NCI-H1417 treated with DMSO at 0.1 percent for 48 hours (cell line): ENCODE measurements at regions not wholly inside any gene's neighbourhood (a gene's known extent, or its start where the extent isn't known, plus 50 kb on each side); places are given as distances from the start of the nearest gene placed in this dataset.

Experiments used
- DNase-seq: peaks from one replicate; lab custom pipeline; 2025; lab: John Stamatoyannopoulos, UW

- no peak for DNase-seq
Measured at GRCh38 chr2:74735009-74735408, 81.0 kb downstream of the SEMA4F start.

- peak; percentile 48 for DNase-seq
Measured at GRCh38 chr2:74735564-74735963, 81.5 kb downstream of the SEMA4F start.

DNA sequence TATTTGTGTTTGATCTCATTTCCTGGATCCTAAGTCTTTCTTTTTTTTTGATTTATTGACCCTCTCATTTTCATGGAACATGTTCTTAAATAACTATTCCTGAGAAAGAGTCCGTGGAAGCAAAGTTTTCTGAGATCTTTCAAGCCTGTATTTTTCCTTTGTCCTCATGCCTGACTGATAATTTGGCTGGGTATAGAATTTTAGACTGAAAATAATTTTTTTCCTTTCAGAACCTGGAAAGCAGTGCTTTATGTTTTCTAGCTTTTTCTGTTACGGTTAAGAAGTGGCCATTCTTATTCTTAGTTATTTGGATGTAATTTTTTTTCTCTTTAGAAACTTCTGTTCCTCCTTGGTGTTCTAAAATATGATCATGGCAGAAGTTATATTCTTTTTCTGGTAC, 82.5 kb downstream of the SEMA4F start:
- DNase-seq: no peak

GRCh38 chr2:74738586-74738985, 84.5 kb downstream of the SEMA4F start:
- no peak for DNase-seq

DNA sequence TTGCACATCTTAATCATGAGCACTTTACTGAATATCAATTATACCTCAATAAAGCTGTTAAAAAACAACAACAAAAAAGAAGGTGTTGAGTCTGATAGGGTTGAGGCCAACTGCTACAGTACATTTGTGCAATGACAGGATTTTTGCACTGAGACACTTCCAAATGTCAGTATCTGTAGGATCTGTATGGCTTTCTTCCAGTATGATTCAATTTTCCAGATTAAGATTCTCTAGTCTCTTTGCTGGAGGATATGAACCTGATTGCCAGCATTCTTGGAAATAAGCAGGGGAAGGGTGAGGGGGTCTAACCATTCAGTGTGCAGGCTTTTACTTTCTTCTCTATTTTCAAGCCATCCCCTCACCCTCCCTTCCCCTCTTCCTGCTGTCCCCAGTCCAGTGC, 85.1 kb downstream of the SEMA4F start:
- DNase-seq: no peak

- DNase-seq: no peak
Measured at GRCh38 chr2:74739733-74740241, 85.7 kb downstream of the SEMA4F start.

- DNase-seq: no peak
Measured at GRCh38 chr2:74740395-74740740, 86.3 kb downstream of the SEMA4F start.

DNA sequence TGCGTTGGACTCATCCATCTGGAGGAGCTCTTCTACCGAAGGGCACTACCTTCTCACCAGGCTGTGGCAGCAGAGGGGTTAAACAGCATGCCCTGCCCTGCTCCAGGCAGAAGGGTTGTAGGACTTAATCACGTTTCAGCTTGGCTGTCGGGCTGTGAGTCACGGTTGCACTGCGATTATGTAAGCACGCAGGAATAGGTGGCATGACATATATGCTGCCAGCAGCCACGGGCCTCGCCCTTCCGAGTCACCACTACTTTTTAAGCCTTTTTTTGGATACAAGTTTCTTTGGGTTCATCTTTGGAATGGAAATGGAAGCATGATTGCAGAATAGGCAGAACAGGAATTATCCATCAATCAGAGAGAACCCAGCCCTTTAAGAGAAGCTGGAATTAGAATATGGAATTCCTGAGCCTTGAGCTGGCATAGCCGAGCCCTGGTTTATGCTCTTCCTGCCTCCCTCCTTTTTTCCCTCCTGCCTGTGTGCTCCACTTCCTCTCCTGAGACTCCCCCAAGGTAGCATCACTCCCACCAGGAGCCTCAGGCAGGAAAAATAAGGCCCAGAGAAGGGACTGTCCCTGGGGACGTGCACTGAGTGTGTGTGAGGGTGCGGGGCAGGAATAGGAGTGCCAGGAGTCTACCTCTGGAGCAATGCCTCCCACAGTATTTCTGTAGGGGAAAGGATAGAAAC, 86.8 kb downstream of the SEMA4F start:
- no peak for DNase-seq

GRCh38 chr2:74741629-74742028, 87.6 kb downstream of the SEMA4F start:
- no peak for DNase-seq

DNA sequence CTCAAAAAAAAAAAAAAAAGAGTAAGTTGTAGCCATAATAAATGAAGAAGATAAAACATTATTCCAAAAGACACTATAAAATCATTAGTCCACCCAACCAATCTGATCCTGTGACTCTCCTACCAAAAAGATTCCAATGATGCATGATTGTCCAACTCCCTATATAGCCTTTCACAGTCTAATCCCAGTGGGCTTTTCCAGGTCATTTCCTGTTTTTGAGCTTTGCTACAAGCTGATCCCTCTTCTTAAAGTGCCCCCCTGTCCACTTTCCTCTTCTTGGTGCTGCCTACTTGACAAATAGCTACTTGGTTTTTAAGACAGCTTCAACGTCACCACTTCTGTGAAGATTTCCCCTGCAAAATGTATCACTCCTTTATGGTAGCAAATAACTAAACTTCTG, 88.4 kb downstream of the SEMA4F start:
- no peak for DNase-seq

DNA sequence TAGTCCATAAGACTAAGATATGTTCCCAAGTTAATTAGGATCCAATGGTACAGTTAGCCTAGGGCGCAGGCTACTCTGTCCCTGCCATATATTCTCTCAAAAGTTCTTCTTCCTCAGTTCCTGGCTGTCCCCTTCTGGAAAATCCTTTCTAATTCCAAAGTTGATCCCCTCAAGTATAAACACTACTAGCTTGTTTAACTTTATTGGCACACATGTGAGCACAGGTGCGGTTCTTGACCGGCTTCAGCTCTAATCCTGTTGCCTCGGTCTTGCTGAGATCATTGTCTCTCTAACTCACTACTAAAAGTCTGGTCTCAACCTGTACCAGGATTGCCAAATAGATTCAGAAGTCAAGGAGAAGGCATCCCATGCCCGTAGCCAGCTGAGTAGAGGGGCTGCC, 89.0 kb downstream of the SEMA4F start:
- no peak for DNase-seq

DNA sequence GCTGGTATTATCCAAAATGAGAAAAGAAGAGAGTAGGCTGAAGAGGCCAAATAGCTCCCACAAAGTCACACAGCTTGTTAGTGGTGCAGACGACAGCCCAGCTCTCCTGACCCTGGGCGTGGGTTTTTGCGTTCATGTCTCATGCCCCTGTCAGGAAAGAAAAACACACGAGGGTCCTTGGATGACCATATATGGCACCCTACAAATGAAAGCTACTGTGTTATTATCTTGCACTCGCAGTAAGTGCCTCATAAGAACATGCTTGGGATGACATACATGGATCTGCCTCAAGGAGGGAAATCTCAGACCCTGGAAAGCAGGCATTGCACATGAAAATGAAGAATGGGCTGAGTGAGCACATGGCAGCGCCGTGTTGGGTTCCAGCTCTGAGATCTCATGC, 89.7 kb downstream of the SEMA4F start:
- no peak for DNase-seq

DNA sequence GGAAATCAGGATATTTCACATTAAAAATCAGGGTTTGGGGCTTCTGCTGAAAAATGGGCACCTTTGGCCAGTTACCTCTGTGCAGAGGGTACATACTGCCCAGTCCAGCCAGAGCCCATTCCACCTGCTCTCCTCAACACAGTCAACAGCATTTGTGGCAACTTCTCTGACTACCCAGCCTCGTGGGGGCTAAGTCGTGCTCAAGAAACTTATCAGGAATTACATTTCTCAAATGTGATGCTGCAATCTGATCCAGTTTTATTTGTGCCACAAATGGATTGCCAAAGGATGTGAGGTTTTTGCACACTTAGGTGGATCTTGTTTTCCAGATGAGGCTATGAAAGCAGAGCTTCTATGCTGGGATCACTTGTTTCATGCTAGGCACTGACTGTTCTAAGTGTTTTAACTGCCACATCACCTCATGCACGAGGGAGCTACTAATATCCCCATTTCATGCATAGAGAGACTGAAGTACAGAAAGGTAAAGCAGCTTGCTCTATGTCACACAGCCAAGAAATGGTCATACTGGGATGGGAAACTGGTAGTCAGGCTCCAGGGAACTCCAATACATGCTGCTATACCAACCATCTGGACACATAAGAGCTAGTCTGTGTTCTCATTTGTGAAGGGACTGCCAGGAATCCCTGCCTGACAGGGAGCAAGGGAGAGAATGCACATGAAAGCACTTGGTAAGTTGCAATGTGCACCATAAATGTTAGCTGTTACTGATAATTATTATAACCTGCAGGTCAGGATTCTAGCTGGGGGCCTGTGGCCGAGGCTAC, 89.0 kb upstream of the HK2 start:
- DNase-seq: no peak

- no peak for DNase-seq
Measured at GRCh38 chr2:74745766-74746165, 88.2 kb upstream of the HK2 start.

DNA sequence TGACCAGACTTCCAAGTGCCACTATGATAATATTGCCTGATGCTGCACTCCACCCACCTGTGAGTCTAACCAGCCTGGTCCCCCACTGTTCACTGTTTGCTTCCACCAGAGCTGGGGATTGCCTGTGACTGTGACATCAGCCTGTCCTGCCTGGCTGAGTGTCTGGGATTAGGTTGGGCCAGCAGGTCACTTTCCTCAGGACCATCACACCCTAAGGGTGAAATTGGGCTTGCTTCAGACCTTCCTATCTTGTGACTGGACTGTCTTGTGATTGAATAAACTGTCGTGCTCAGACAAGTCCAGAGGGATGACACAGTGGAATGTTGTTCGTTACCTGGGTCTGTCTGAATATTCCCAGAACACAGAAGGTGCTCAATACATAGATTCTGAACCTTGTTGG, 87.4 kb upstream of the HK2 start:
- no peak for DNase-seq

GRCh38 chr2:74747411-74748080, 86.4 kb upstream of the HK2 start:
- DNase-seq: no peak

- no peak for DNase-seq
Measured at GRCh38 chr2:74748665-74749064, 85.3 kb upstream of the HK2 start.

DNA sequence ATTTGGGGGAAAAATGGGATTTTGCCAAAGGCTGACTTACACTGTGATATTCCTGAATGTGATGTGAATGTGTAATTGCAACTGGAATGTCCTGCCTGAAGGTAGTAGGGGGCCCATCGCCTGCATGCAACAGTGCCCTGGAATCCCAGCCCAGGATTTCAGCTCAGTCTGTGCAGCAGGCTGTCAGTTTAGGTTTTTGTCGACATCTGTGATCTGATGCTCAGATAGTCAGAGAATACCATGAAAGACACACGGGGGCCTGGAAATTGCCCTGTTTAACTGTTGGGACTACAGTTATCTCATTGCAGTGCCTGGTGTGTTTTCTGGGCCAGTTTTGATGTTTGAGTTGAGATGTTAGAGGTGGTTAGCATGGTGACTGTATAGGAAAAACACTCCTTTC, 84.5 kb upstream of the HK2 start:
- no peak for DNase-seq

DNA sequence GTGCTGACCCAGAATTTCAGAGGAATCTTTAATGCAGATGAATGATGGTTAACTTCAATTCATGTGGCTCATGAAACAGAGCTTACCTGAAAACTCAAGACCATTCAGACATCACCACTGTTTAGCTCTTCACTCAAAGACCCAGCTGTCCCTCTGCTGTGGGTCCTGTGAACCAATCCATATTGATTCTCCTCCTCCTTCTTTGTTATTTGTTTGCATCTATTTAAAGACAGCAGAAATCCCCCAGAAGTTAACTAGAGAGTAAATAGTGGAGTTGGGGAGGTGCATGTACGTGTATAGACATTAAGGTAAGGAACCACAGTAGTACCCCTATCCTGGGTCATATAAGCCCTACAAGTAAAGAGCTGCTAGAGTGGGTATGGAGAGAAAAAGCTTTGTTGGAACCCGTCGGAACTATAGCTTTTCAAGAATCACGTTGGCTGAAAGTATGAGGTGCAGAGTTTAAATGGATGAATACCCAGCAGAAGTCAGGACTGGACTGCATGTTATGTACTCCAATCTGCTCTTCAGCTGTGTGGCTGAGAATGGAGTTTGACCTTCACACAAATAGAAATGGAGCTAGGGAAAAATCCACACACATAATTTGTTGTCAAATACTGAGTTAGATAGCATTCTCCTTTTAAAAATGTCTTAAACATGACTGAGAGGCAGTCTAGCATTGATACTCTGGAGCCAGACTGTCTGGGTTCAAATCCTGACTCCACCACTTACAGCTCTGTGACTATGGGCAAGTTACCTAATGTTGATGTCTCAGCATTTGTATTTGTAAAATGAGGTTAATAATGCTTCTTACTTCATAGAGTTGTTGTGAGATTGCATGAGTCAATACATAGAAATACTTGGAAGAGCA, 81.7 kb upstream of the HK2 start:
- no peak for DNase-seq

GRCh38 chr2:74755386-74755785, 78.5 kb upstream of the HK2 start:
- DNase-seq: no peak

DNA sequence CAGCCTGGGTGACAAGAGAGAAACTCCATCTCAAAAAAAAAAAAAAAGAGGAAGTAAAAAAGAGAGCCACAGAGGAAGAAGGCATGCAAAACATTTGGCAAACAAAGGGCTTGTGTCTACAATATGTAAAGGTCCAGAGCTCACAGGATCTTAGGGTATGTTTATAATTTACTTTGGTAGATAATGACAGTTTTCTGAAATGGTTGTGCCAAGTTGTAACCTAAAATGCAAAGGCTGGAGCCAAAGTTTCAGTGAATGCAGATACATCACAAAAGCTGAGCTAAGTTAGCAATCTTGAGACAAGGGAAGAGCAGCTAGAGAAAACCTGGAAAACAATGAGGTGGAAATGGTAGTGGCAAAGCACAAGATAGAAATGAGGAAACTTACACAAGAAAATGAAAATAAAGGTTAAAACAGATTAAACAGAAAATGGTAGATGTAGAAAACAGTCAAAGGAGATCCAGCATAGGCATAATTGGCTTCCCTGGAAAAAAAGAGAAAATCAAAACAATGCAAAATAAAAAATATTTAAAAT, 77.5 kb upstream of the HK2 start:
- DNase-seq: no peak

- DNase-seq: no peak
Measured at GRCh38 chr2:74759986-74760385, 73.9 kb upstream of the HK2 start.
